HG02884 (cell line): ENCODE measurements at regions not wholly inside any gene's neighbourhood (a gene's known extent, or its start where the extent isn't known, plus 50 kb on each side); places are given as distances from the start of the nearest gene placed in this dataset.

Experiments
- ATAC-seq: cut with Tn5 transposase; IDR thresholded peaks from one replicate; pipeline ENCODE4 v1.9.1; 2021; ENCODE audit warnings: mild to moderate bottlenecking, moderate library complexity; ENCODE audit not compliant: unreplicated experiment

GRCh38 chr7:67413670-67414069 lies 417.0 kb downstream of the TYW1 start:
- ATAC-seq = no peak

DNA sequence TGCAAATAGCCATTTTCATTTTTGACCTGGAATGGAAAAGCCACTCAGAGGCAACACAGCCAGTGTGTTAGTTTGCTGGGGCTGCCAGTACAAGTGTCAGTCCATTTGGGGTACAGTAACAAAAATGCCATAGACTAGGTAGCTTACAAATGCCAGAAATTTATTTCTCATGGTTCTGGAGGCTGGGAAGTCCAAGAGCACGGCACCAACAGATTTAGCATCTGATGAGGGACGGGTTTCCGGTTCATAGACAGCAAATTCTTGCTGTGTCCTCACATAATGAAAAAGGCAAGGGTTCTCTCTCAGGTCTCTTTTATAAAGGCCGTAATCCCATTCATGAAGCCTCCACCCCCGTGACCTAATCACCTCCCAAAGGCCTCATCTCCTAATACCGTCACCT lies 418.2 kb downstream of the TYW1 start:
- ATAC-seq = no peak

DNA sequence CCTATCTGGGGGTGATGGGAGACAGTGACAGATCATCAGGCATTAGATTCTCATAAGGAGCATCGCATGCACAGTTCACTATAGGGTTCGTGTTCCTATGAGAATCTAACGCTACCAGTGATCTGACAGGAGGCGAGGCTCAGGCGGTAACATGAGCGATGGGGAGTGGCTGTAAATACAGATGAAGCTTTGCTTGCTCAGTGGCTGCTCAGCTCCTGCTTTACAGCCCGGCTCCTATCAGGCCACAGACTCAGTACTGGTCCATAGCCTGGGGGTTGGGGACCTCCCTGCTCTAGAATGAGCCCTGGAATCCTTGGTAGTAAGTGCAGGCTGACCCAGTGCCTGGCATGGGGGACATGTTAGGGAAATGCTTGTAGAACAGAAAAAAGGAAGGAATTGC lies 426.0 kb downstream of the TYW1 start:
- ATAC-seq = no peak

GRCh38 chr7:67423065-67423464 lies 426.4 kb downstream of the TYW1 start:
- ATAC-seq = no peak

DNA sequence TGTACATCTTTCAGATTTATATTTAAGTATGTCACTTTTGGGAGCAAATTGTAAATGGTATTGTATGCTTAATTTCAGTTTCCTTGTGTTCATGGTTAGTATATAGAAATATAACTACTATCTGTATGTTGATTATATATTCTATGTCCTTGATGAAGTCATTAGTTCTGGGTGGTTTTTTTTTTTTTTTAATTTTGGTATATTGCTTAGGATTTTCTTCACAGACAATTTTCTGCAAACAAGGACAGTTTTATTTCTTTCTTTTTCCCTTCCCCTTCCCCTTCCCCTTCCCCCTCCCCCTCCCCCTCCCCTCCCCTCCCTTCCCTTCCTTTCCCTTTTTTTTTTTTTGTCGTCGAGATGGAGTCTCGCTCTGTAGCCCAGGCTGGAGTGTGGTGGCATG lies 430.0 kb downstream of the TYW1 start:
- ATAC-seq = no peak

DNA sequence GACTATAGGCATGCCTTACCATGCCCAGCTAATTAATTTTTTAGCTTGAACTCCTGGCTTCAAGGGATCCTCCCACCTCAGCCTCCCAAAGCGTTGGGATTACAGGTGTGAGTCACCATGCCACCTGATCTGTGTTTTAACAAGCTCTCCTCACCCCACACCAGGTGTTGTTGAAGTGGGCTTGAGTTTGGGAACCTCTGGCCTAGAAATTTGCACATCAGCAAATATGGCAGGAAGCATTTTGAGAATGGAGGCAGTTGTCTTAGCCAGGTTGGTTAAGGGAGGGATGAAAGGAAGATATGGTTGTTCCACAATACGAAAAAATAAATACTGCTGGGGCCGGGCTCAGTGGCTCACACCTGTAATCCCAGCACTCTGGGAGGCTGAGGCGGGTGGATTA lies 433.1 kb downstream of the TYW1 start:
- ATAC-seq = no peak

GRCh38 chr7:67432536-67433234 lies 436.1 kb downstream of the TYW1 start:
- no peak for ATAC-seq

- ATAC-seq = no peak
These were observed 439.4 kb downstream of the TYW1 start for GRCh38 chr7:67435894-67436535.

DNA sequence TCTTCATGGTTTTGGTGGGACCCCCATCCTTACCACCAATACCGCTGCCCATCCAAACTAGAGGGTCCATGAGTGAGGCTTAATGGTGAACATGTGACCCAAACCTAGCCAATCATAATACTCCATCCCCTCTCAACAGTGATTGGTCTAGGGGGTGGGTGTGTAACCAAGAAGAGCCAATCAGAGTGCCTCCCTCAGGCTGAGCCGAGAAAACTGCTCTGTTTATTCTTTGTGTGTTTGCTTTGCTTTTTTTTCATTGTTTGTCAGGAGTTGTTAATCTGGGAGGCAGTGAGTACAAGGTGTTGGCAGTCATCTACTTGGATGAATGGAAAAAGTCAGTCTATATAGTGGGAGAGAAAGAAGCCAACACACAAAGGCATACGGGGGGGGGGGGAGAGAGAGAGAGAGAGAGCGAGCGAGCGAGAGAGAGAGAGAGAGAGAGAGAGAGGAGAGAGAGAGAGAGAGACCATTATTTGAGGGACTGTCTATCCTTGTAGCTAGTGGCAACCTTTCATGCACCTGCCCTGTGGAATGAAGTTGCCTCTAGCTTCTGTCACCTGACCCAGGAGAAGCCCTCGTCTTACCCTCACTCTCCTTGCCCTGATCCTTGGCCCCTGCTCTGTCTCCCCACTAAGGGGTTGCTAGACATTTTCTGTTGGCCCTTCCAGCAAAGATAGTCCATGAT lies 441.7 kb downstream of the TYW1 start:
- no peak for ATAC-seq

GRCh38 chr7:67438913-67439505 lies 442.4 kb downstream of the TYW1 start:
- ATAC-seq = no peak

DNA sequence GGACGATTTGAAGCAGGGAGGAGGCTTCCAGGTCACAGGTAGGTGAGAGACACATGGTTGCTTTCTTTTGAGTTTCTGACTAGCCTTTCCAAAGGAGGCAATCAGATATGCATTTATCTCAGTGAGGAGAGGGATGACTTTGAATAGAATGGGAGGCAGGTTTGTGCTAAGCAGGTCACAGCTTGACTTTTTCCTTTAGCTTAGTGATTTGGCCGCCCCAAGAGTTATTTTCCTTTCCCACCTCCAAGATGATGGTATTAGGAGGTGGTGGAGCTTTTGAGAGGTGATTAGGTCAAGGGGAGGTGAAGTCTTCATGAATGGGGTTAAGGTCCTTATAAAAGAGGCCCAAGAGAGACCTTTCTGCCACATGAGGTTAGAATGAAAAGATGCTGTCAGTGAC lies 443.7 kb downstream of the TYW1 start:
- no peak for ATAC-seq

DNA sequence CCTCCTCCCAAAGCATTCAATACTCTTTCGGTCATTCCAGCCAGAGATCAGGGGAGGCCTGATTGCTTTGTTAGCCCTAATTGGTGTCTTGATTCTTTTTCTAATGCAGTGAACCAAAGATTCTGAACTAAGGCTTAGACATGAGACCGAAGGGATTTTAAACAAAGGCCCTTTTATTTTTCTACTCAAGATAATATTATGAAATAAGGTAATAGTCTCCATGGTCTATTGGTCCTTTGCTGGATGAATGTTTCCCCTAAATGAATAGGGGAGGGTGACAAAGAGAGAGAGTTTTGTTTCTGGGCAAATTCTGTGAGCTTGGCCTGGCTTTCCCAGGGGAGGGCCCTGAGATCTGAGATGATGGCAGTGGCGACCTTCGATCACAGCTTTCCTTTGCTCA lies 449.1 kb downstream of the TYW1 start:
- ATAC-seq = no peak

- no peak for ATAC-seq
These were observed 450.7 kb downstream of the TYW1 start for GRCh38 chr7:67447297-67447696.

GRCh38 chr7:67448271-67448670 lies 451.6 kb downstream of the TYW1 start:
- ATAC-seq = no peak

DNA sequence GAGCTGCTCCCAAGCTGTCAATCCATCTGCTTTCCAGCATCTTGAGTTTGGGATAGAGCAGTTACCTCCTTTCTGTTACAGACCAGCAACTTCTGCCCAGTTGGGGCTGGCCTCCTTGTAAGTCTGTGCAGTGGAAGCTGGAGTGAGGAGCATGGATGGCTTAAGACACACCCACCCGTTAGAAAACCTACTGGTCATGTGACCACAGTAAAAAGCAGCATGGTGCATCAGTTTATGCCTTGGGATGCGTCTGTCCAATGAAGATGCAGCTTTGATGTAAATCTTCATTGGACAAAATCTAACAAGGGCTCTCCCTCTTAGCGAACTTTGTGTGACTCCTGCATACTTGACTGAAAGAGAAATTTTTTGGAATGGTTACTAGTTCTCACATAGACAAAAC lies 453.5 kb downstream of the TYW1 start:
- no peak for ATAC-seq

DNA sequence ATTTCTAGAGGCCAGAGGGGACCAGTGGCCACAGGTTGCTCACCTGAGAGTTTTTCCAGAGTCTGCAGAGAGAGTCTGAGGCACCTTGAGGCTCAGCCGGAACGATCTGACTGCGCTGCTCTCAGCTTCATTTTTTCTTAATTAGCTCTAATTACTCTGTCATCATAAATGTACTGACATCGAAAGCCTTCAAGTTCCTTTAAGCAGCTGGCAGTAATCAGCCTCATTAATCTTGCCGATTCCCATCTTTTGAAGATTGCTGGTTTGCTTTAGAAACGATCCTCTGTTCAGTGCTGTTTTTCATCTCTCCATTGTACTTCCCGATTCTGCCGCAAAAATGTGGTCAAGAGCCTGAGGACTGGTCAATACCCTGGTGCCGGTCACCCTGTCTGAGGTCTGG lies 454.7 kb downstream of the TYW1 start:
- ATAC-seq = no peak

- no peak for ATAC-seq
These were observed 455.9 kb downstream of the TYW1 start for GRCh38 chr7:67452516-67453026.

GRCh38 chr7:67453580-67454380 lies 457.1 kb downstream of the TYW1 start:
- no peak for ATAC-seq

GRCh38 chr7:67455508-67455907 lies 458.9 kb downstream of the TYW1 start:
- no peak for ATAC-seq

- ATAC-seq = no peak
These were observed 466.2 kb downstream of the TYW1 start for GRCh38 chr7:67462781-67463191.

GRCh38 chr7:67463316-67463715 lies 466.7 kb downstream of the TYW1 start:
- no peak for ATAC-seq
